SH-SY5Y (cell line): ENCODE measurements at regions not wholly inside any gene's neighbourhood (a gene's known extent, or its start where the extent isn't known, plus 50 kb on each side); places are given as distances from the start of the nearest gene placed in this dataset.

Experiments
- GATA2 ChIP-seq: IDR thresholded peaks from 2 replicates; pipeline ENCODE4 v1.6.1; 2011; ENCODE audit warnings: mild to moderate bottlenecking, low read depth, low read length
- GATA3 ChIP-seq: IDR thresholded peaks from 2 replicates; pipeline ENCODE4 v1.6.1; 2011; ENCODE audit warnings: low read depth, mild to moderate bottlenecking, low read length, moderate library complexity

- no peak for TF ChIP-seq GATA3
- no peak for TF ChIP-seq GATA2
Measured at GRCh38 chr2:20110876-20111275, 59.4 kb upstream of the LAPTM4A start.
